ENCODE measurements at regions not wholly inside any gene's neighbourhood (a gene's known extent, or its start where the extent isn't known, plus 50 kb on each side); places are given as distances from the start of the nearest gene placed in this dataset.

DNA sequence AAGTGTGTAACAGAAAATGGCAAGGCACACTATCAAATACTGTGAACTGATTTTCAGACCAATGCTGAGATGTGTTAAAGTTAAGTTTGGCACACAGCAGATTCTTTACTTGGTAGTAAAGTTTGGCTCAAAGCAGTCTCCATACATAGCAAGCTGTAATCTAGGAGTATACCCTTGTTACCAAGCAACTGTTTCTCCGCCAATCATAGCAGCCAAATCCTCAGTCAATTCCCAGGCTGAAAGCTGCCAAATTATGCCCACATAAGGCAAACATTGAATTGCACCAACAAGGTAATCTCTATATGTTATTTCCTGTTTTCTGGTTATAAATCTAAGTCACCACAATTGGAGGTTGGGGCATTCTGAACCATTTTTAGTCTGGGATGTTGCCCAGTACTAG lies 345.7 kb downstream of the DEPDC1B start:
- Histone ChIP-seq H3K9me3 (replicated peaks; ENCODE audit: control insufficient read depth, insufficient read depth, low read length) (no peaks in the 10 kb centered on the region), H3K9ac (ENCODE audit: control insufficient read depth, insufficient read depth, low read length) (no peak overlapping the region), H3K79me2 (ENCODE audit: control insufficient read depth, insufficient read depth, low read length) (no peaks in the 10 kb centered on the region), H4K20me1 (ENCODE audit: control insufficient read depth, insufficient read depth) (no peaks in the 10 kb centered on the region), H3K4me2 (ENCODE audit: control insufficient read depth, insufficient read depth) (no peak overlapping the region), H3K4me3 (no peak overlapping the region), H3K27ac (ENCODE audit: control insufficient read depth, insufficient read depth) (no peak overlapping the region), H3K27me3 (replicated peaks in 1 of 2; ENCODE audit: control insufficient read depth in 2 of 2, insufficient read depth in 2 of 2, low read length in 1 of 2) (no peaks in the 10 kb centered on the region), H3K4me1 (ENCODE audit: control insufficient read depth, insufficient read depth, low read length) (no peaks in the 10 kb centered on the region), H3K36me3 (ENCODE audit: control insufficient read depth in 2 of 2, insufficient read depth in 2 of 2, low read length in 1 of 2) (no peaks in the 10 kb centered on the region), H2AFZ (ENCODE audit: control insufficient read depth, low read depth, low read length) (no peak overlapping the region)
- no TSS peak for BruUV-seq (replicated peaks)
- ChIA-PET CTCF (no interaction called here), RAD21 (ENCODE audit: unreplicated experiment) (no interaction called here), POLR2A (no interaction called here), SMC1A (ENCODE audit: uncharacterized antibody, unreplicated experiment) (interaction anchor here (0.5 kb wide), 1 partner anchor 14 kb away, joined by 3 read pairs; no protein-coding TSS in a partner anchor)
- DNase-seq (ENCODE audit: low read depth, low spot score), result no peak
- WGBS (ENCODE audit: insufficient coverage, insufficient replicate concordance, low lambda C conversion rate, missing lambda C conversion rate), result 100% methylated on average over 1 of the region's 1 CpG
- in situ Hi-C loops (cut with MboI), result no loop called here
- no peak for FAIRE-seq
- intact Hi-C loops (cut with micrococcal nuclease; ENCODE audit: unreplicated experiment), result no loop called here
- TF ChIP-seq, protein P1, sequence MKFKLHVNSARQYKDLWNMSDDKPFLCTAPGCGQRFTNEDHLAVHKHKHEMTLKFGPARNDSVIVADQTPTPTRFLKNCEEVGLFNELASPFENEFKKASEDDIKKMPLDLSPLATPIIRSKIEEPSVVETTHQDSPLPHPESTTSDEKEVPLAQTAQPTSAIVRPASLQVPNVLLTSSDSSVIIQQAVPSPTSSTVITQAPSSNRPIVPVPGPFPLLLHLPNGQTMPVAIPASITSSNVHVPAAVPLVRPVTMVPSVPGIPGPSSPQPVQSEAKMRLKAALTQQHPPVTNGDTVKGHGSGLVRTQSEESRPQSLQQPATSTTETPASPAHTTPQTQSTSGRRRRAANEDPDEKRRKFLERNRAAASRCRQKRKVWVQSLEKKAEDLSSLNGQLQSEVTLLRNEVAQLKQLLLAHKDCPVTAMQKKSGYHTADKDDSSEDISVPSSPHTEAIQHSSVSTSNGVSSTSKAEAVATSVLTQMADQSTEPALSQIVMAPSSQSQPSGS (IDR thresholded peaks at IDR 0.05; ENCODE audit: low read length), result no peak
- TF ChIP-seq SMARCA5 (IDR thresholded peaks at IDR 0.05), result no peak
- TF ChIP-seq, protein P2, sequence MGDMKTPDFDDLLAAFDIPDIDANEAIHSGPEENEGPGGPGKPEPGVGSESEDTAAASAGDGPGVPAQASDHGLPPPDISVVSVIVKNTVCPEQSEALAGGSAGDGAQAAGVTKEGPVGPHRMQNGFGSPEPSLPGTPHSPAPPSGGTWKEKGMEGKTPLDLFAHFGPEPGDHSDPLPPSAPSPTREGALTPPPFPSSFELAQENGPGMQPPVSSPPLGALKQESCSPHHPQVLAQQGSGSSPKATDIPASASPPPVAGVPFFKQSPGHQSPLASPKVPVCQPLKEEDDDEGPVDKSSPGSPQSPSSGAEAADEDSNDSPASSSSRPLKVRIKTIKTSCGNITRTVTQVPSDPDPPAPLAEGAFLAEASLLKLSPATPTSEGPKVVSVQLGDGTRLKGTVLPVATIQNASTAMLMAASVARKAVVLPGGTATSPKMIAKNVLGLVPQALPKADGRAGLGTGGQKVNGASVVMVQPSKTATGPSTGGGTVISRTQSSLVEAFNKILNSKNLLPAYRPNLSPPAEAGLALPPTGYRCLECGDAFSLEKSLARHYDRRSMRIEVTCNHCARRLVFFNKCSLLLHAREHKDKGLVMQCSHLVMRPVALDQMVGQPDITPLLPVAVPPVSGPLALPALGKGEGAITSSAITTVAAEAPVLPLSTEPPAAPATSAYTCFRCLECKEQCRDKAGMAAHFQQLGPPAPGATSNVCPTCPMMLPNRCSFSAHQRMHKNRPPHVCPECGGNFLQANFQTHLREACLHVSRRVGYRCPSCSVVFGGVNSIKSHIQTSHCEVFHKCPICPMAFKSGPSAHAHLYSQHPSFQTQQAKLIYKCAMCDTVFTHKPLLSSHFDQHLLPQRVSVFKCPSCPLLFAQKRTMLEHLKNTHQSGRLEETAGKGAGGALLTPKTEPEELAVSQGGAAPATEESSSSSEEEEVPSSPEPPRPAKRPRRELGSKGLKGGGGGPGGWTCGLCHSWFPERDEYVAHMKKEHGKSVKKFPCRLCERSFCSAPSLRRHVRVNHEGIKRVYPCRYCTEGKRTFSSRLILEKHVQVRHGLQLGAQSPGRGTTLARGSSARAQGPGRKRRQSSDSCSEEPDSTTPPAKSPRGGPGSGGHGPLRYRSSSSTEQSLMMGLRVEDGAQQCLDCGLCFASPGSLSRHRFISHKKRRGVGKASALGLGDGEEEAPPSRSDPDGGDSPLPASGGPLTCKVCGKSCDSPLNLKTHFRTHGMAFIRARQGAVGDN (IDR thresholded peaks at IDR 0.05), result no peak
- no peak for TF ChIP-seq TCF7 (IDR thresholded peaks at IDR 0.05; ENCODE audit: borderline replicate concordance)
- ATAC-seq, result no peak
